IMR-90 (cell line): ENCODE measurements at regions not wholly inside any gene's neighbourhood (a gene's known extent, or its start where the extent isn't known, plus 50 kb on each side); places are given as distances from the start of the nearest gene placed in this dataset.

Source experiments
- CEBPB ChIP-seq: IDR thresholded peaks from 2 replicates; pipeline ENCODE4 v1.6.1; 2012; ENCODE audit warnings: low read depth, low read length, improper control_type of control experiment
- CTCF ChIP-seq: conservative IDR thresholded peaks from 2 replicates; pipeline ENCODE4 v1.5.1; 2012; ENCODE audit warnings: mild to moderate bottlenecking, low read depth, low read length, improper control_type of control experiment
- ELK1 ChIP-seq: fragments of 150-350 bp; IDR thresholded peaks from 2 replicates; pipeline ENCODE4 v1.6.1; 2016; ENCODE audit warnings: low read depth, mild to moderate bottlenecking, low read length, moderate library complexity, borderline replicate concordance
- FOS ChIP-seq: fragments of 150-350 bp; IDR thresholded peaks from 2 replicates; pipeline ENCODE4 v1.6.1; 2016; ENCODE audit warnings: low read depth, low read length
- MAZ ChIP-seq: IDR thresholded peaks from 2 replicates; pipeline ENCODE4 v1.6.1; 2012; ENCODE audit warnings: low read depth, mild to moderate bottlenecking, low read length, improper control_type of control experiment, moderate library complexity, borderline replicate concordance
- POLR2A ChIP-seq: IDR thresholded peaks from 2 replicates; pipeline ENCODE4 v1.6.1; 2012; ENCODE audit warnings: mild to moderate bottlenecking, low read depth, low read length
- RAD21 ChIP-seq: IDR thresholded peaks from 2 replicates; pipeline ENCODE4 v1.6.1; 2012; ENCODE audit warnings: low read length, improper control_type of control experiment
- RFX5 ChIP-seq: IDR thresholded peaks from 2 replicates; pipeline ENCODE4 v1.8.0; 2012; ENCODE audit warnings: low read depth, mild to moderate bottlenecking, low read length, moderate library complexity
- SMC3 ChIP-seq: fragments of 150-350 bp; IDR thresholded peaks from 2 replicates; pipeline ENCODE4 v1.6.1; 2016; ENCODE audit warnings: low read depth, mild to moderate bottlenecking, antibody characterized with exemption, low read length, moderate library complexity
- USF2 ChIP-seq: fragments of 150-350 bp; IDR thresholded peaks from 2 replicates; pipeline ENCODE4 v1.6.1; 2017; ENCODE audit warnings: mild to moderate bottlenecking, antibody characterized with exemption, low read length, low read depth

- no peak for TF ChIP-seq CTCF
- TF ChIP-seq CEBPB = no peak
- TF ChIP-seq POLR2A = no peak
- TF ChIP-seq RAD21 = no peak
- TF ChIP-seq ELK1 = no peak
- TF ChIP-seq SMC3 = no peak
- TF ChIP-seq USF2 = no peak
- TF ChIP-seq RFX5 = no peak
- no peak for TF ChIP-seq FOS
- TF ChIP-seq MAZ = no peak
Observed at GRCh38 chr5:29247346-29248028, 1946.0 kb upstream of the CDH6 start.
